GM12864 (cell line): ENCODE measurements at regions not wholly inside any gene's neighbourhood (a gene's known extent, or its start where the extent isn't known, plus 50 kb on each side); places are given as distances from the start of the nearest gene placed in this dataset.
"Not testable (repeated sequence)": the region's sequence is repeated elsewhere in the genome, so short reads cannot be mapped to it uniquely, and the experiment has no call there.

ENCODE experiments used
- DNase-seq: peaks from one replicate; pipeline ENCODE4 v3.0.0-alpha.2; 2011; ENCODE audit warnings: low read depth
- H3K4me3 ChIP-seq: 2 replicates; pipeline ENCODE4 v1.5.1; 2011; ENCODE audit warnings: mild to moderate bottlenecking, low read depth, low read length, control low read depth
- CTCF ChIP-seq: IDR thresholded peaks from 2 replicates; pipeline ENCODE4 v1.5.1; 2011; ENCODE audit warnings: low read depth, mild to moderate bottlenecking, moderate library complexity, low read length, control low read depth, inconsistent platforms; ENCODE audit errors: missing control alignments

GRCh38 chr1:198845851-198846250, 207.0 kb downstream of the PTPRC start:
- TF ChIP-seq CTCF = no peak
- no peak overlapping the region for H3K4me3 ChIP-seq
- DNase-seq = no peak

GRCh38 chr1:198846556-198846955, 207.7 kb downstream of the PTPRC start:
- H3K4me3 ChIP-seq = no peak overlapping the region
- DNase-seq = no peak
- no peak for TF ChIP-seq CTCF

GRCh38 chr1:198848206-198848605, 209.4 kb downstream of the PTPRC start:
- no peak overlapping the region for H3K4me3 ChIP-seq
- no peak for TF ChIP-seq CTCF
- DNase-seq = no peak

- H3K4me3 ChIP-seq = no peak overlapping the region
- TF ChIP-seq CTCF = no peak
- DNase-seq = no peak
Measured at GRCh38 chr1:198848649-198849048, 209.8 kb downstream of the PTPRC start.

- TF ChIP-seq CTCF = no peak
- DNase-seq = no peak
Measured at GRCh38 chr1:198849093-198849492, 210.3 kb downstream of the PTPRC start.

GRCh38 chr1:198850196-198850595, 211.4 kb downstream of the PTPRC start:
- TF ChIP-seq CTCF = no peak
- no peak overlapping the region for H3K4me3 ChIP-seq
- no peak for DNase-seq

More at GRCh38 chr1:198849093-198849492, 210.3 kb downstream of the PTPRC start:
- H3K4me3 ChIP-seq = no peak overlapping the region

GRCh38 chr1:198850966-198851365, 212.1 kb downstream of the PTPRC start:
- not testable (repeated sequence) for DNase-seq, H3K4me3 ChIP-seq

- no peak for TF ChIP-seq CTCF
- no peak for DNase-seq
- H3K4me3 ChIP-seq = no peak overlapping the region
Measured at GRCh38 chr1:198856601-198857000, 217.8 kb downstream of the PTPRC start.
